GM23338 (cell line): ENCODE measurements at regions not wholly inside any gene's neighbourhood (a gene's known extent, or its start where the extent isn't known, plus 50 kb on each side); places are given as distances from the start of the nearest gene placed in this dataset.

Experiments
- ATAC-seq: fragments of 200-7000 bp; cut with Tn5 transposase; 3 replicates; pipeline ENCODE4 v1.9.1; 2020
- DNase-seq: peaks from one replicate; pipeline ENCODE4 v3.0.0-alpha.2; 2015; ENCODE audit warnings: low spot score
- H2AFZ ChIP-seq: fragments of 200-600 bp; sonication (generic); 2 replicates; pipeline ENCODE4 v1.8.0; 2016; ENCODE audit warnings: antibody characterized with exemption, mild to moderate bottlenecking, moderate library complexity
- H3F3A ChIP-seq: fragments of 200-600 bp; sonication (generic); replicated peaks from 2 replicates; pipeline ENCODE4 v1.8.0; 2017; ENCODE audit warnings: antibody characterized with exemption, mixed run types, low read depth
- H3K27ac ChIP-seq: fragments of 200-600 bp; sonication (generic); 2 replicates; pipeline ENCODE4 v1.6.1; 2016; ENCODE audit warnings: low read depth
- H3K27me3 ChIP-seq: fragments of 200-600 bp; sonication (generic); 2 replicates; pipeline ENCODE4 v1.8.0; 2016; ENCODE audit warnings: mild to moderate bottlenecking, mixed run types, moderate library complexity; ENCODE audit not compliant: insufficient read depth
- H3K36me3 ChIP-seq: fragments of 200-600 bp; sonication (generic); 2 replicates; pipeline ENCODE4 v1.8.0; 2016; ENCODE audit warnings: mild to moderate bottlenecking; ENCODE audit not compliant: insufficient read depth
- H3K4me1 ChIP-seq: fragments of 200-600 bp; sonication (generic); 2 replicates; pipeline ENCODE4 v1.8.0; 2016; ENCODE audit warnings: mild to moderate bottlenecking, moderate library complexity; ENCODE audit not compliant: insufficient read depth
- H3K4me2 ChIP-seq: fragments of 200-600 bp; sonication (generic); 2 replicates; pipeline ENCODE4 v1.7.1; 2017; ENCODE audit warnings: mixed run types
- H3K4me3 ChIP-seq: fragments of 200-600 bp; sonication (generic); 2 replicates; pipeline ENCODE4 v1.6.1; 2016; ENCODE audit warnings: mixed run types
- H3K79me2 ChIP-seq: fragments of 200-600 bp; sonication (generic); replicated peaks from 2 replicates; pipeline ENCODE4 v1.8.0; 2017; ENCODE audit warnings: mild to moderate bottlenecking; ENCODE audit not compliant: insufficient read depth
- H3K9me2 ChIP-seq: fragments of 200-600 bp; sonication (generic); 2 replicates; pipeline ENCODE4 v1.8.0; 2017; ENCODE audit not compliant: insufficient read depth
- H4K20me1 ChIP-seq: fragments of 200-600 bp; sonication (generic); replicated peaks from 2 replicates; pipeline ENCODE4 v1.8.0; 2017; ENCODE audit warnings: mild to moderate bottlenecking; ENCODE audit not compliant: insufficient read depth
- H3K27ac Mint-ChIP-seq: 2 replicates; pipeline ENCODE4 v1.8.0; 2020; ENCODE audit warnings: inconsistent platforms, mild to moderate bottlenecking, moderate library complexity, mixed read lengths
- H3K27me3 Mint-ChIP-seq: 3 replicates; pipeline ENCODE4 v1.8.0; 2022; ENCODE audit warnings: low read depth, mild to moderate bottlenecking, moderate library complexity, mixed read lengths, inconsistent platforms; ENCODE audit not compliant: insufficient read depth, poor library complexity
- H3K36me3 Mint-ChIP-seq: 3 replicates; pipeline ENCODE4 v1.8.0; 2021; ENCODE audit warnings: low read depth, mild to moderate bottlenecking, inconsistent platforms, moderate library complexity, mixed read lengths
- H3K4me1 Mint-ChIP-seq: 3 replicates; pipeline ENCODE4 v1.8.0; 2020; ENCODE audit warnings: mild to moderate bottlenecking, inconsistent platforms, mixed read lengths
- H3K4me3 Mint-ChIP-seq: 3 replicates; pipeline ENCODE4 v1.8.0; 2021; ENCODE audit warnings: moderate library complexity, mild to moderate bottlenecking, inconsistent platforms, mixed read lengths
- H3K9me3 Mint-ChIP-seq: 3 replicates; pipeline ENCODE4 v1.8.0; 2020; ENCODE audit warnings: moderate library complexity, mild to moderate bottlenecking, inconsistent platforms, mixed read lengths
- CREB1 ChIP-seq: fragments of 250-450 bp; sonication (Bioruptor Pico); IDR thresholded peaks from 2 replicates; pipeline ENCODE4 v1.5.0; 2020; ENCODE audit warnings: low read depth, mild to moderate bottlenecking, moderate library complexity
- EZH2 ChIP-seq: fragments of 200-600 bp; sonication (generic); IDR thresholded peaks from one replicate; pipeline ENCODE4 v1.8.0; 2017; ENCODE audit warnings: antibody characterized with exemption, mild to moderate bottlenecking, low read depth; ENCODE audit not compliant: unreplicated experiment
- EZH2phosphoT487 ChIP-seq: fragments of 200-600 bp; sonication (generic); IDR thresholded peaks from one replicate; pipeline ENCODE4 v1.8.1; 2018; ENCODE audit warnings: antibody characterized with exemption; ENCODE audit not compliant: unreplicated experiment
- JUNB ChIP-seq: IDR thresholded peaks from one replicate; pipeline ENCODE4 v1.6.1; 2016; ENCODE audit warnings: antibody characterized with exemption; ENCODE audit not compliant: unreplicated experiment
- NANOG ChIP-seq: IDR thresholded peaks from 2 replicates; pipeline ENCODE4 v1.6.1; 2016; ENCODE audit warnings: antibody characterized with exemption, borderline replicate concordance
- POLR2AphosphoS5 ChIP-seq: IDR thresholded peaks from 2 replicates; pipeline ENCODE4 v1.6.1; 2016; ENCODE audit warnings: antibody characterized with exemption, low read depth
- REST ChIP-seq: IDR thresholded peaks from one replicate; pipeline ENCODE4 v1.6.1; 2018; ENCODE audit warnings: antibody characterized with exemption; ENCODE audit not compliant: unreplicated experiment
- STAT1 ChIP-seq: IDR thresholded peaks from one replicate; pipeline ENCODE4 v1.6.1; 2016; ENCODE audit warnings: antibody characterized with exemption; ENCODE audit not compliant: unreplicated experiment
- ZNF114 ChIP-seq: fragments of 250-450 bp; sonication (Bioruptor Pico); IDR thresholded peaks from 2 replicates; pipeline ENCODE4 v1.5.0; 2020; ENCODE audit warnings: mild to moderate bottlenecking, moderate library complexity
- ZNF331 ChIP-seq: fragments of 250-450 bp; sonication (Bioruptor Pico); IDR thresholded peaks from 2 replicates; pipeline ENCODE4 v1.5.0; 2020; ENCODE audit warnings: low read depth, mild to moderate bottlenecking, moderate library complexity
- ZNF462 ChIP-seq: fragments of 250-450 bp; sonication (Bioruptor Pico); IDR thresholded peaks from 2 replicates; pipeline ENCODE4 v1.5.0; 2020; ENCODE audit warnings: mild to moderate bottlenecking, moderate library complexity
- TF ChIP-seq, protein P1 (sequence below), 2 experiments: fragments of 200-600 bp in 1 of 2; sonication (generic) in 1 of 2; conservative IDR thresholded peaks; 2 replicates each; pipeline versions ENCODE4 v1.5.1 to v1.6.1; 2016 to 2017; ENCODE audit warnings: antibody characterized with exemption in 2 of 2, low read depth in 2 of 2, mild to moderate bottlenecking in 2 of 2, moderate library complexity in 1 of 2
- TF ChIP-seq, protein P2 (sequence below): IDR thresholded peaks from 2 replicates; pipeline ENCODE4 v1.6.1; 2016; ENCODE audit warnings: antibody characterized with exemption

- no peak for ATAC-seq
- TF ChIP-seq ZNF114 (CRISPR knock-in tag): no peak
- TF ChIP-seq EZH2: no peak
- TF ChIP-seq NANOG: no peak
- TF ChIP-seq CREB1: no peak
- no peak for TF ChIP-seq JUNB
- no peak for TF ChIP-seq ZNF462 (CRISPR knock-in tag)
- TF ChIP-seq, protein P1, sequence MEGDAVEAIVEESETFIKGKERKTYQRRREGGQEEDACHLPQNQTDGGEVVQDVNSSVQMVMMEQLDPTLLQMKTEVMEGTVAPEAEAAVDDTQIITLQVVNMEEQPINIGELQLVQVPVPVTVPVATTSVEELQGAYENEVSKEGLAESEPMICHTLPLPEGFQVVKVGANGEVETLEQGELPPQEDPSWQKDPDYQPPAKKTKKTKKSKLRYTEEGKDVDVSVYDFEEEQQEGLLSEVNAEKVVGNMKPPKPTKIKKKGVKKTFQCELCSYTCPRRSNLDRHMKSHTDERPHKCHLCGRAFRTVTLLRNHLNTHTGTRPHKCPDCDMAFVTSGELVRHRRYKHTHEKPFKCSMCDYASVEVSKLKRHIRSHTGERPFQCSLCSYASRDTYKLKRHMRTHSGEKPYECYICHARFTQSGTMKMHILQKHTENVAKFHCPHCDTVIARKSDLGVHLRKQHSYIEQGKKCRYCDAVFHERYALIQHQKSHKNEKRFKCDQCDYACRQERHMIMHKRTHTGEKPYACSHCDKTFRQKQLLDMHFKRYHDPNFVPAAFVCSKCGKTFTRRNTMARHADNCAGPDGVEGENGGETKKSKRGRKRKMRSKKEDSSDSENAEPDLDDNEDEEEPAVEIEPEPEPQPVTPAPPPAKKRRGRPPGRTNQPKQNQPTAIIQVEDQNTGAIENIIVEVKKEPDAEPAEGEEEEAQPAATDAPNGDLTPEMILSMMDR (conservative IDR thresholded peaks at IDR 0.05; ENCODE audit: low read depth in 2 of 2): no peak
- no peak for TF ChIP-seq ZNF331 (CRISPR knock-in tag)
- no peak for TF ChIP-seq REST
- no peak for TF ChIP-seq STAT1
- TF ChIP-seq EZH2phosphoT487: no peak
- TF ChIP-seq, protein P2, sequence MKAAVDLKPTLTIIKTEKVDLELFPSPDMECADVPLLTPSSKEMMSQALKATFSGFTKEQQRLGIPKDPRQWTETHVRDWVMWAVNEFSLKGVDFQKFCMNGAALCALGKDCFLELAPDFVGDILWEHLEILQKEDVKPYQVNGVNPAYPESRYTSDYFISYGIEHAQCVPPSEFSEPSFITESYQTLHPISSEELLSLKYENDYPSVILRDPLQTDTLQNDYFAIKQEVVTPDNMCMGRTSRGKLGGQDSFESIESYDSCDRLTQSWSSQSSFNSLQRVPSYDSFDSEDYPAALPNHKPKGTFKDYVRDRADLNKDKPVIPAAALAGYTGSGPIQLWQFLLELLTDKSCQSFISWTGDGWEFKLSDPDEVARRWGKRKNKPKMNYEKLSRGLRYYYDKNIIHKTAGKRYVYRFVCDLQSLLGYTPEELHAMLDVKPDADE: no peak
- no peak for TF ChIP-seq POLR2AphosphoS5
- no peak for DNase-seq
- H3K36me3 ChIP-seq: no peaks in the 10 kb centered on the region
- H3K27me3 ChIP-seq: no peaks in the 10 kb centered on the region
- Mint-ChIP-seq H3K4me1 (peaks cover 60% of the 10 kb centered on the region), H3K4me3 (no peak overlapping the region), H3K9me3 (peaks cover 14% of the 10 kb centered on the region), H3K36me3 (peaks cover 15% of the 10 kb centered on the region), H3K27me3 (peaks cover 2% of the 10 kb centered on the region), H3K27ac (no peak overlapping the region)
- H4K20me1 ChIP-seq: no peaks in the 10 kb centered on the region
- no peaks in the 10 kb centered on the region for H3F3A ChIP-seq
- no peak overlapping the region for H3K27ac ChIP-seq
- H2AFZ ChIP-seq: no peak overlapping the region
- H3K4me3 ChIP-seq: no peak overlapping the region
- no peak overlapping the region for H3K4me2 ChIP-seq
- H3K4me1 ChIP-seq: peaks cover 53% of the 10 kb centered on the region
- H3K79me2 ChIP-seq: no peaks in the 10 kb centered on the region
- H3K9me2 ChIP-seq: no peaks in the 10 kb centered on the region
These were observed 117.0 kb upstream of the MDM1 start for GRCh38 chr12:68449196-68449595.
